ENCODE measurements at regions not wholly inside any gene's neighbourhood (a gene's known extent, or its start where the extent isn't known, plus 50 kb on each side); places are given as distances from the start of the nearest gene placed in this dataset.
A peak's percentile ranks its signal among the peaks of the same experiment; 100 is the strongest.
"Not testable (repeated sequence)": the region's sequence is repeated elsewhere in the genome, so short reads cannot be mapped to it uniquely, and the experiment has no call there.

GRCh38 chr1:157370698-157371097 is 181.6 kb downstream of the FCRL5 start:
- no peak overlapping the region for H3K27ac ChIP-seq (ENCODE audit: low read depth)
- H3K4me1 ChIP-seq (ENCODE audit: insufficient read depth): no peaks in the 10 kb centered on the region
- no peak for DNase-seq (ENCODE audit: extremely low spot score)
- WGBS: 87% methylated on average over 5 of the region's 5 CpGs
- no peaks in the 10 kb centered on the region for H3K36me3 ChIP-seq (ENCODE audit: insufficient read depth)
- H3K4me3 ChIP-seq (ENCODE audit: low read depth, low read length): no peak overlapping the region

- Histone ChIP-seq H3K36me3 (ENCODE audit: insufficient read depth) (no peaks in the 10 kb centered on the region), H3K4me3 (ENCODE audit: low read depth, low read length) (no peak overlapping the region), H3K27ac (ENCODE audit: low read depth) (no peak overlapping the region), H3K4me1 (ENCODE audit: insufficient read depth) (no peaks in the 10 kb centered on the region)
- DNase-seq (ENCODE audit: extremely low spot score): peak; percentile 4
- 4% methylated on average over 6 of the region's 6 CpGs for WGBS
These were observed 182.3 kb downstream of the FCRL5 start for GRCh38 chr1:157369808-157370521.

- DNase-seq (ENCODE audit: extremely low spot score); H3K4me3 ChIP-seq (ENCODE audit: low read depth, low read length); H3K4me1 ChIP-seq (ENCODE audit: insufficient read depth); H3K27ac ChIP-seq (ENCODE audit: low read depth); H3K36me3 ChIP-seq (ENCODE audit: insufficient read depth): not testable (repeated sequence)
- 79% methylated on average over 1 of the region's 1 CpG for WGBS
These were observed 183.4 kb downstream of the FCRL5 start for GRCh38 chr1:157368941-157369340.

- H3K36me3 ChIP-seq (ENCODE audit: insufficient read depth): no peaks in the 10 kb centered on the region
- H3K4me1 ChIP-seq (ENCODE audit: insufficient read depth): no peaks in the 10 kb centered on the region
- no peak overlapping the region for H3K4me3 ChIP-seq (ENCODE audit: low read depth, low read length)
- H3K27ac ChIP-seq (ENCODE audit: low read depth): no peak overlapping the region
- WGBS: 59% methylated on average over 2 of the region's 2 CpGs
- no peak for DNase-seq (ENCODE audit: extremely low spot score)
These were observed 184.0 kb downstream of the FCRL5 start for GRCh38 chr1:157368363-157368762.

- Histone ChIP-seq H3K4me3 (ENCODE audit: low read depth, low read length) (no peak overlapping the region), H3K4me1 (ENCODE audit: insufficient read depth) (no peaks in the 10 kb centered on the region), H3K36me3 (ENCODE audit: insufficient read depth) (no peaks in the 10 kb centered on the region), H3K27ac (ENCODE audit: low read depth) (no peak overlapping the region)
- DNase-seq (ENCODE audit: extremely low spot score): no peak
These were observed 184.4 kb downstream of the FCRL5 start for GRCh38 chr1:157367870-157368269.

GRCh38 chr1:157367091-157367739 is 185.1 kb downstream of the FCRL5 start:
- DNase-seq (ENCODE audit: extremely low spot score): no peak
- WGBS: 84% methylated on average over 3 of the region's 3 CpGs

GRCh38 chr1:157364612-157365011 is 187.7 kb downstream of the FCRL5 start:
- Histone ChIP-seq H3K27ac (ENCODE audit: low read depth) (no peak overlapping the region), H3K4me1 (ENCODE audit: insufficient read depth) (no peaks in the 10 kb centered on the region), H3K4me3 (ENCODE audit: low read depth, low read length) (no peak overlapping the region), H3K36me3 (ENCODE audit: insufficient read depth) (no peaks in the 10 kb centered on the region)
- DNase-seq (ENCODE audit: extremely low spot score): no peak
- WGBS: 86% methylated on average over 3 of the region's 3 CpGs

More at GRCh38 chr1:157367091-157367739, 185.1 kb downstream of the FCRL5 start:
- no peaks in the 10 kb centered on the region for H3K4me1 ChIP-seq (ENCODE audit: insufficient read depth)
- H3K27ac ChIP-seq (ENCODE audit: low read depth): no peak overlapping the region
- H3K36me3 ChIP-seq (ENCODE audit: insufficient read depth): no peaks in the 10 kb centered on the region
- no peak overlapping the region for H3K4me3 ChIP-seq (ENCODE audit: low read depth, low read length)

- Histone ChIP-seq H3K36me3 (ENCODE audit: insufficient read depth) (no peaks in the 10 kb centered on the region), H3K4me3 (ENCODE audit: low read depth, low read length) (no peak overlapping the region), H3K4me1 (ENCODE audit: insufficient read depth) (no peaks in the 10 kb centered on the region), H3K27ac (ENCODE audit: low read depth) (no peak overlapping the region)
- no peak for DNase-seq (ENCODE audit: extremely low spot score)
- 85% methylated on average over 7 of the region's 7 CpGs for WGBS
These were observed 188.6 kb downstream of the FCRL5 start for GRCh38 chr1:157363660-157364140.

- Histone ChIP-seq H3K4me1 (ENCODE audit: insufficient read depth) (no peaks in the 10 kb centered on the region), H3K27ac (ENCODE audit: low read depth) (no peak overlapping the region), H3K4me3 (ENCODE audit: low read depth, low read length) (no peak overlapping the region), H3K36me3 (ENCODE audit: insufficient read depth) (no peaks in the 10 kb centered on the region)
- DNase-seq (ENCODE audit: extremely low spot score): no peak
These were observed 192.3 kb downstream of the FCRL5 start for GRCh38 chr1:157360023-157360390.

GRCh38 chr1:157359314-157360022 is 192.8 kb downstream of the FCRL5 start:
- no peak overlapping the region for H3K4me3 ChIP-seq (ENCODE audit: low read depth, low read length)
- DNase-seq (ENCODE audit: extremely low spot score): no peak
- no peaks in the 10 kb centered on the region for H3K4me1 ChIP-seq (ENCODE audit: insufficient read depth)
- no peaks in the 10 kb centered on the region for H3K36me3 ChIP-seq (ENCODE audit: insufficient read depth)
- WGBS: 86% methylated on average over 4 of the region's 4 CpGs
- no peak overlapping the region for H3K27ac ChIP-seq (ENCODE audit: low read depth)

- DNase-seq (ENCODE audit: extremely low spot score): no peak
- Histone ChIP-seq H3K36me3 (ENCODE audit: insufficient read depth) (no peaks in the 10 kb centered on the region), H3K4me3 (ENCODE audit: low read depth, low read length) (no peak overlapping the region), H3K4me1 (ENCODE audit: insufficient read depth) (no peaks in the 10 kb centered on the region), H3K27ac (ENCODE audit: low read depth) (no peak overlapping the region)
- WGBS: 39% methylated on average over 5 of the region's 5 CpGs
These were observed 195.2 kb downstream of the FCRL5 start for GRCh38 chr1:157357111-157357510.

- no peak for DNase-seq (ENCODE audit: extremely low spot score)
- Histone ChIP-seq H3K27ac (ENCODE audit: low read depth) (no peak overlapping the region), H3K4me1 (ENCODE audit: insufficient read depth) (no peaks in the 10 kb centered on the region)
These were observed 195.7 kb downstream of the FCRL5 start for GRCh38 chr1:157356601-157357000.

GRCh38 chr1:157353546-157353945 is 198.8 kb downstream of the FCRL5 start:
- no peak overlapping the region for H3K27ac ChIP-seq (ENCODE audit: low read depth)
- DNase-seq (ENCODE audit: extremely low spot score): no peak
- no peaks in the 10 kb centered on the region for H3K36me3 ChIP-seq (ENCODE audit: insufficient read depth)
- H3K4me3 ChIP-seq (ENCODE audit: low read depth, low read length): no peak overlapping the region
- no peaks in the 10 kb centered on the region for H3K4me1 ChIP-seq (ENCODE audit: insufficient read depth)
- WGBS: 83% methylated on average over 2 of the region's 2 CpGs

More at GRCh38 chr1:157356601-157357000, 195.7 kb downstream of the FCRL5 start:
- no peak overlapping the region for H3K4me3 ChIP-seq (ENCODE audit: low read depth, low read length)
- WGBS: 79% methylated on average over 3 of the region's 3 CpGs
- H3K36me3 ChIP-seq (ENCODE audit: insufficient read depth): no peaks in the 10 kb centered on the region

Data from urinary bladder (tissue), 3 donors.